HCT116 (cell line): ENCODE measurements at regions not wholly inside any gene's neighbourhood (a gene's known extent, or its start where the extent isn't known, plus 50 kb on each side); places are given as distances from the start of the nearest gene placed in this dataset.

ENCODE experiments used
- CEBPB ChIP-seq: IDR thresholded peaks from 2 replicates; pipeline ENCODE4 v1.6.1; 2012; ENCODE audit warnings: low read depth
- EGR1 ChIP-seq: IDR thresholded peaks from 2 replicates; pipeline ENCODE4 v1.6.1; 2012; ENCODE audit warnings: low read depth
- EZH2 ChIP-seq: fragments of 200-600 bp; sonication (generic); IDR thresholded peaks from 2 replicates; pipeline ENCODE4 v1.6.1; 2017; ENCODE audit warnings: antibody characterized with exemption, mixed run types
- EZH2phosphoT487 ChIP-seq: fragments of 200-600 bp; IDR thresholded peaks from 2 replicates; pipeline ENCODE4 v1.6.1; 2018; ENCODE audit warnings: antibody characterized with exemption, borderline replicate concordance
- JUND ChIP-seq: IDR thresholded peaks from 2 replicates; pipeline ENCODE4 v1.6.1; 2012
- POLR2A ChIP-seq: IDR thresholded peaks from 2 replicates; pipeline ENCODE4 v1.7.0; 2011; ENCODE audit warnings: borderline replicate concordance; ENCODE audit not compliant: insufficient read depth, insufficient read length; ENCODE audit errors: extremely low read depth
- POLR2AphosphoS5 ChIP-seq: IDR thresholded peaks from 2 replicates; pipeline ENCODE4 v1.6.1; 2011; ENCODE audit warnings: mild to moderate bottlenecking, low read depth, low read length, moderate library complexity
- RAD21 ChIP-seq: IDR thresholded peaks from 2 replicates; pipeline ENCODE4 v1.6.1; 2012; ENCODE audit warnings: low read depth, mild to moderate bottlenecking
- SIN3A ChIP-seq: IDR thresholded peaks from 2 replicates; pipeline ENCODE4 v1.6.1; 2012; ENCODE audit warnings: low read depth
- SP1 ChIP-seq: IDR thresholded peaks from 2 replicates; pipeline ENCODE4 v1.6.1; 2012; ENCODE audit warnings: low read depth
- YY1 ChIP-seq: IDR thresholded peaks from 2 replicates; pipeline ENCODE4 v1.6.1; 2011; ENCODE audit warnings: low read length, low read depth, moderate library complexity, mild to moderate bottlenecking; ENCODE audit not compliant: insufficient replicate concordance; ENCODE audit errors: extremely low read depth
- ZNF274 ChIP-seq: fragments of 200-500 bp; sonication (Bioruptor generic); IDR thresholded peaks from 2 replicates; pipeline ENCODE4 v1.6.1; 2014; ENCODE audit warnings: mild to moderate bottlenecking, low read depth, low read length, inconsistent platforms
- TF ChIP-seq, protein P1 (sequence below), 3 experiments: fragments of 200-600 bp in 1 of 3; sonication (generic) in 1 of 3; IDR thresholded peaks in 2 of 3; conservative IDR thresholded peaks in 1 of 3; 2 replicates each; pipeline ENCODE4 v1.5.1; 2012 to 2017; ENCODE audit warnings: low read depth in 2 of 3, low read length in 2 of 3, antibody characterized with exemption in 1 of 3, borderline replicate concordance in 1 of 3, control low read depth in 1 of 3, mild to moderate bottlenecking in 1 of 3, mixed read lengths in 1 of 3, mixed run types in 1 of 3, moderate library complexity in 1 of 3; ENCODE audit not compliant: insufficient read depth in 1 of 3

DNA sequence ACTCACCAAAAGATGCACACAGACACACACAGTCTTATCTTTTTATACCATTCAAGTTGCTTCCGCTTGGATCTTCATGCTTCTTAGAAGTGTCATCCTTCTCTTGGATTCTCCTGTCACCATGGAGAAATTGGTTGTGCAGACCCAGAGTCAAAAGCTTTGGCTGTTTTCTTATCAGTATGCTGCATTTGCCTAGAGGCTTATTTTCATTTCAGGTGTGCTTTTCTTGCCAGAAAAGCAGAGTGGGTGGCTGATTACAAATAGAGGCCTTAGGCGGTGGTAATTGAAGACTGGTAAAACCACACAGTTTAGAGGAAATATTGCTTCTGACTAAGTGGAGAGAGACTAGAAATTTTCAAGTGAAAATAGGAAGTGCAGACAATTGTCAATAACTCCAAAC is 70.2 kb upstream of the TLE4 start:
- TF ChIP-seq SP1 (no peak), JUND (no peak), SIN3A (no peak), RAD21 (no peak), POLR2A (no peak), POLR2AphosphoS5 (no peak), EGR1 (no peak), YY1 (no peak), EZH2 (no peak), CEBPB (no peak), EZH2phosphoT487 (no peak), ZNF274 (no peak)
- TF ChIP-seq, protein P1, sequence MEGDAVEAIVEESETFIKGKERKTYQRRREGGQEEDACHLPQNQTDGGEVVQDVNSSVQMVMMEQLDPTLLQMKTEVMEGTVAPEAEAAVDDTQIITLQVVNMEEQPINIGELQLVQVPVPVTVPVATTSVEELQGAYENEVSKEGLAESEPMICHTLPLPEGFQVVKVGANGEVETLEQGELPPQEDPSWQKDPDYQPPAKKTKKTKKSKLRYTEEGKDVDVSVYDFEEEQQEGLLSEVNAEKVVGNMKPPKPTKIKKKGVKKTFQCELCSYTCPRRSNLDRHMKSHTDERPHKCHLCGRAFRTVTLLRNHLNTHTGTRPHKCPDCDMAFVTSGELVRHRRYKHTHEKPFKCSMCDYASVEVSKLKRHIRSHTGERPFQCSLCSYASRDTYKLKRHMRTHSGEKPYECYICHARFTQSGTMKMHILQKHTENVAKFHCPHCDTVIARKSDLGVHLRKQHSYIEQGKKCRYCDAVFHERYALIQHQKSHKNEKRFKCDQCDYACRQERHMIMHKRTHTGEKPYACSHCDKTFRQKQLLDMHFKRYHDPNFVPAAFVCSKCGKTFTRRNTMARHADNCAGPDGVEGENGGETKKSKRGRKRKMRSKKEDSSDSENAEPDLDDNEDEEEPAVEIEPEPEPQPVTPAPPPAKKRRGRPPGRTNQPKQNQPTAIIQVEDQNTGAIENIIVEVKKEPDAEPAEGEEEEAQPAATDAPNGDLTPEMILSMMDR (IDR thresholded peaks at IDR 0.05 in 2 of 3, conservative IDR thresholded peaks at IDR 0.05 in 1 of 3; ENCODE audit: borderline replicate concordance in 1 of 3, insufficient read depth in 1 of 3, low read depth in 2 of 3, low read length in 2 of 3), result no peak
